GM19438 (cell line): ENCODE measurements at regions not wholly inside any gene's neighbourhood (a gene's known extent, or its start where the extent isn't known, plus 50 kb on each side); places are given as distances from the start of the nearest gene placed in this dataset.
"Not testable (repeated sequence)": the region's sequence is repeated elsewhere in the genome, so short reads cannot be mapped to it uniquely, and the experiment has no call there.

Experiments
- ATAC-seq: cut with Tn5 transposase; IDR thresholded peaks from one replicate; pipeline ENCODE4 v1.9.1; 2021; ENCODE audit warnings: low read depth; ENCODE audit not compliant: unreplicated experiment

GRCh38 chr10:128568491-128568890 lies 442.3 kb upstream of the MKI67 start:
- ATAC-seq = no peak

- no peak for ATAC-seq
These were observed 443.0 kb upstream of the MKI67 start for GRCh38 chr10:128568990-128569945.

GRCh38 chr10:128570319-128570995 lies 444.2 kb upstream of the MKI67 start:
- ATAC-seq = no peak

GRCh38 chr10:128571071-128571470 lies 444.8 kb upstream of the MKI67 start:
- no peak for ATAC-seq

GRCh38 chr10:128571745-128572144 lies 445.5 kb upstream of the MKI67 start:
- ATAC-seq = no peak

- ATAC-seq = no peak
These were observed 446.5 kb upstream of the MKI67 start for GRCh38 chr10:128572696-128573095.

GRCh38 chr10:128573281-128573845 lies 447.1 kb upstream of the MKI67 start:
- ATAC-seq = no peak

GRCh38 chr10:128573986-128574385 lies 447.8 kb upstream of the MKI67 start:
- ATAC-seq = no peak

GRCh38 chr10:128574581-128575210 lies 448.5 kb upstream of the MKI67 start:
- no peak for ATAC-seq

GRCh38 chr10:128575761-128576160 lies 449.5 kb upstream of the MKI67 start:
- no peak for ATAC-seq

GRCh38 chr10:128576336-128576735 lies 450.1 kb upstream of the MKI67 start:
- ATAC-seq = no peak

GRCh38 chr10:128576943-128577670 lies 450.9 kb upstream of the MKI67 start:
- ATAC-seq = no peak

GRCh38 chr10:128577958-128578750 lies 451.9 kb upstream of the MKI67 start:
- no peak for ATAC-seq

GRCh38 chr10:128578766-128579165 lies 452.5 kb upstream of the MKI67 start:
- no peak for ATAC-seq

- ATAC-seq = no peak
These were observed 453.1 kb upstream of the MKI67 start for GRCh38 chr10:128579280-128579865.

- no peak for ATAC-seq
These were observed 453.7 kb upstream of the MKI67 start for GRCh38 chr10:128579901-128580300.

GRCh38 chr10:128583125-128583524 lies 456.9 kb upstream of the MKI67 start:
- not testable (repeated sequence) for ATAC-seq

GRCh38 chr10:128586599-128586998 lies 460.4 kb upstream of the MKI67 start:
- ATAC-seq = not testable (repeated sequence)

- ATAC-seq = no peak
These were observed 461.5 kb upstream of the MKI67 start for GRCh38 chr10:128587689-128588088.
